CD4-positive, alpha-beta T cell (primary cell): ENCODE measurements at regions not wholly inside any gene's neighbourhood (a gene's known extent, or its start where the extent isn't known, plus 50 kb on each side); places are given as distances from the start of the nearest gene placed in this dataset.

ENCODE experiments used
- ATAC-seq: fragments of 200-7000 bp; cut with Tn5 transposase; one replicate; pipeline ENCODE4 v1.10.0; 2022; ENCODE audit warnings: mild to moderate bottlenecking; ENCODE audit not compliant: poor library complexity
- CTCF ChIA-PET: fragments of 350-600 bp; sonication (Branson Sonifier 250); formaldehyde crosslinking; loops from one replicate; lab custom pipeline; 2021; ENCODE audit warnings: antibody characterized with exemption, inconsistent platforms; lab: Charles Lee
- POLR2A ChIA-PET: fragments of 350-600 bp; sonication (Branson Sonifier 250); formaldehyde crosslinking; loops from one replicate; lab custom pipeline; 2021; ENCODE audit warnings: antibody characterized with exemption, inconsistent platforms; lab: Charles Lee
- DNase-seq, 14 experiments: peaks; one replicate each; pipeline ENCODE4 v3.0.0-alpha.2; 2013 to 2020; ENCODE audit warnings: mixed read lengths in 2 of 14
- H3K27ac ChIP-seq, 2 donors: one replicate each; pipeline versions ENCODE4 v1.5.1 to v1.7.0; 2013; ENCODE audit warnings: low read length in 2 of 2, low read depth in 1 of 2, mild to moderate bottlenecking in 1 of 2
- H3K27me3 ChIP-seq, 2 experiments: 1 replicate in 1 of 2; 2 replicates in 1 of 2; pipeline versions ENCODE4 v1.6.1 to v1.7.0; 2013; ENCODE audit warnings: low read length in 2 of 2, control low read depth in 1 of 2, mild to moderate bottlenecking in 1 of 2, moderate library complexity in 1 of 2; ENCODE audit not compliant: insufficient read depth in 2 of 2, control insufficient read depth in 1 of 2
- H3K36me3 ChIP-seq: one replicate; pipeline ENCODE4 v1.6.1; 2013; ENCODE audit warnings: low read length, control low read depth; ENCODE audit not compliant: insufficient read depth
- H3K4me1 ChIP-seq: one replicate; pipeline ENCODE4 v1.6.1; 2013; ENCODE audit warnings: low read length, control low read depth; ENCODE audit not compliant: insufficient read depth
- H3K4me3 ChIP-seq: one replicate; pipeline ENCODE4 v1.5.1; 2013; ENCODE audit warnings: mild to moderate bottlenecking, low read length, moderate library complexity
- H3K9me3 ChIP-seq, 2 experiments: 1 replicate in 1 of 2; 2 replicates in 1 of 2; pipeline versions ENCODE4 v1.6.1 to v1.7.0; 2013; ENCODE audit warnings: low read length in 2 of 2, mild to moderate bottlenecking in 2 of 2, control low read depth in 1 of 2, moderate library complexity in 1 of 2; ENCODE audit not compliant: control insufficient read depth in 1 of 2, insufficient read depth in 1 of 2
- H3K27ac Mint-ChIP-seq: one replicate; pipeline ENCODE4 v1.8.0; 2020; ENCODE audit warnings: mixed read lengths
- H3K27me3 Mint-ChIP-seq: one replicate; pipeline ENCODE4 v1.8.0; 2021; ENCODE audit warnings: mixed read lengths
- H3K36me3 Mint-ChIP-seq: one replicate; pipeline ENCODE4 v1.8.0; 2021; ENCODE audit warnings: low read depth, mixed read lengths
- H3K4me1 Mint-ChIP-seq: one replicate; pipeline ENCODE4 v1.8.0; 2021; ENCODE audit warnings: low read depth, mixed read lengths
- H3K4me3 Mint-ChIP-seq: one replicate; pipeline ENCODE4 v1.8.0; 2020; ENCODE audit warnings: mild to moderate bottlenecking, mixed read lengths
- H3K9me3 Mint-ChIP-seq: one replicate; pipeline ENCODE4 v1.8.0; 2020; ENCODE audit warnings: mixed read lengths
- intact Hi-C, 2 experiments: fragments of 100-400 bp; cut with DNase I in 1 of 2; cut with micrococcal nuclease in 1 of 2; formaldehyde crosslinking; loops; one replicate each; pipeline versions ENCODE4 v1.15.1 to v1.9.0; 2023 to 2025; cut with DNase I, micrococcal nuclease
- TF ChIP-seq, protein P1 (sequence below): fragments of 200-600 bp; IDR thresholded peaks from one replicate; pipeline ENCODE4 v1.8.0; 2022; ENCODE audit warnings: antibody characterized with exemption, mild to moderate bottlenecking

GRCh38 chr5:89128906-89129625 lies 246.1 kb upstream of the MEF2C start:
- H3K36me3 Mint-ChIP-seq, result no peaks in the 10 kb centered on the region
- POLR2A ChIA-PET, result no interaction called here
- ATAC-seq, result no peak

GRCh38 chr5:89128092-89128491 lies 245.1 kb upstream of the MEF2C start:
- DNase-seq (no peak), ATAC-seq (no peak)
- Mint-ChIP-seq H3K27ac (no peak overlapping the region), H3K9me3 (no peaks in the 10 kb centered on the region), H3K4me1 (no peaks in the 10 kb centered on the region), H3K36me3 (no peaks in the 10 kb centered on the region), H3K27me3 (no peaks in the 10 kb centered on the region), H3K4me3 (no peak overlapping the region)
- CTCF ChIA-PET, result no interaction called here
- H3K27ac ChIP-seq, result no peak overlapping the region
- no peaks in the 10 kb centered on the region for H3K36me3 ChIP-seq
- TF ChIP-seq, protein P1, sequence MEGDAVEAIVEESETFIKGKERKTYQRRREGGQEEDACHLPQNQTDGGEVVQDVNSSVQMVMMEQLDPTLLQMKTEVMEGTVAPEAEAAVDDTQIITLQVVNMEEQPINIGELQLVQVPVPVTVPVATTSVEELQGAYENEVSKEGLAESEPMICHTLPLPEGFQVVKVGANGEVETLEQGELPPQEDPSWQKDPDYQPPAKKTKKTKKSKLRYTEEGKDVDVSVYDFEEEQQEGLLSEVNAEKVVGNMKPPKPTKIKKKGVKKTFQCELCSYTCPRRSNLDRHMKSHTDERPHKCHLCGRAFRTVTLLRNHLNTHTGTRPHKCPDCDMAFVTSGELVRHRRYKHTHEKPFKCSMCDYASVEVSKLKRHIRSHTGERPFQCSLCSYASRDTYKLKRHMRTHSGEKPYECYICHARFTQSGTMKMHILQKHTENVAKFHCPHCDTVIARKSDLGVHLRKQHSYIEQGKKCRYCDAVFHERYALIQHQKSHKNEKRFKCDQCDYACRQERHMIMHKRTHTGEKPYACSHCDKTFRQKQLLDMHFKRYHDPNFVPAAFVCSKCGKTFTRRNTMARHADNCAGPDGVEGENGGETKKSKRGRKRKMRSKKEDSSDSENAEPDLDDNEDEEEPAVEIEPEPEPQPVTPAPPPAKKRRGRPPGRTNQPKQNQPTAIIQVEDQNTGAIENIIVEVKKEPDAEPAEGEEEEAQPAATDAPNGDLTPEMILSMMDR, result no peak
- POLR2A ChIA-PET, result no interaction called here
- no peak overlapping the region for H3K4me3 ChIP-seq
- intact Hi-C loops, result no loop called here
- H3K9me3 ChIP-seq, result no peaks in the 10 kb centered on the region
- H3K27me3 ChIP-seq, result no peaks in the 10 kb centered on the region
- H3K4me1 ChIP-seq, result no peaks in the 10 kb centered on the region

More at GRCh38 chr5:89128906-89129625, 246.1 kb upstream of the MEF2C start:
- no peaks in the 10 kb centered on the region for H3K9me3 ChIP-seq
- H3K4me3 ChIP-seq, result no peak overlapping the region
- Mint-ChIP-seq H3K27me3 (no peaks in the 10 kb centered on the region), H3K4me1 (no peaks in the 10 kb centered on the region), H3K4me3 (no peak overlapping the region), H3K9me3 (no peaks in the 10 kb centered on the region), H3K27ac (no peak overlapping the region)
- no peak for DNase-seq
- H3K27me3 ChIP-seq, result no peaks in the 10 kb centered on the region
- TF ChIP-seq, protein P1, result no peak
- CTCF ChIA-PET, result no interaction called here
- no peaks in the 10 kb centered on the region for H3K36me3 ChIP-seq
- H3K4me1 ChIP-seq, result no peaks in the 10 kb centered on the region
- intact Hi-C loops, result no loop called here
- no peak overlapping the region for H3K27ac ChIP-seq

DNA sequence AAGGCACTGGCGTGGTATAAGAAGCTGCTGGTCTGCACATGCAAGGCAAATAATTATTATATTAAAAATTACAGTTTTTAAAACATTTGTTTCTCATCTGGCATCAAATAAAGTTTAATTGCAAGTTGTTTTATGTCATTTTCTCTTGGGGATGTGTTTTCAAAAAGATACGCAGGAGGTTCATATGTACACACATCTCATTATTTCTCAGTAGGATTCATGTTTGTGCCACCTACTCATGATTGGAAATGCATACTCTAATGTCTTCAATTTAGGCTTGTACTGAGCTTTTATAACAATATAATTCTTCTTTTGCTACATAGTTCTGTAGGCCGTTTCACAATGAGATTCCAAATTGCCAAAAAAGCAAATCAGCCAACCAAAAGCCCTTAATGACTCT lies 244.2 kb upstream of the MEF2C start:
- TF ChIP-seq, protein P1, result no peak
- no peak for DNase-seq
- Histone ChIP-seq H3K27me3 (no peaks in the 10 kb centered on the region), H3K9me3 (no peaks in the 10 kb centered on the region), H3K4me1 (no peaks in the 10 kb centered on the region), H3K27ac (no peak overlapping the region), H3K36me3 (no peaks in the 10 kb centered on the region), H3K4me3 (no peak overlapping the region)
- POLR2A ChIA-PET, result no interaction called here
- Mint-ChIP-seq H3K4me3 (no peak overlapping the region), H3K36me3 (no peaks in the 10 kb centered on the region), H3K27me3 (no peaks in the 10 kb centered on the region), H3K27ac (no peak overlapping the region), H3K4me1 (no peaks in the 10 kb centered on the region), H3K9me3 (no peaks in the 10 kb centered on the region)
- no peak for ATAC-seq
- CTCF ChIA-PET, result no interaction called here
- intact Hi-C loops, result no loop called here
